ENCODE measurements at regions not wholly inside any gene's neighbourhood (a gene's known extent, or its start where the extent isn't known, plus 50 kb on each side); places are given as distances from the start of the nearest gene placed in this dataset.

GRCh38 chr10:43961523-43962345 is 313.1 kb upstream of the ZNF32 start:
- no peak for TF ChIP-seq CTCF (IDR thresholded peaks at IDR 0.05; ENCODE audit: low read length, missing control alignments)
- no peak for DNase-seq (ENCODE audit: low read depth)
- H3K4me3 ChIP-seq (replicated peaks; ENCODE audit: low read depth, low read length): no peak overlapping the region

GRCh38 chr10:43960981-43961380 is 312.3 kb upstream of the ZNF32 start:
- H3K4me3 ChIP-seq (replicated peaks; ENCODE audit: low read depth, low read length): no peak overlapping the region
- no peak for DNase-seq (ENCODE audit: low read depth)
- no peak for TF ChIP-seq CTCF (IDR thresholded peaks at IDR 0.05; ENCODE audit: low read length, missing control alignments)

- no peak overlapping the region for H3K4me3 ChIP-seq (replicated peaks; ENCODE audit: low read depth, low read length)
- no peak for TF ChIP-seq CTCF (IDR thresholded peaks at IDR 0.05; ENCODE audit: low read length, missing control alignments)
- no peak for DNase-seq (ENCODE audit: low read depth)
Measured at GRCh38 chr10:43960477-43960876, 311.8 kb upstream of the ZNF32 start.

- DNase-seq (ENCODE audit: low read depth): no peak
- H3K4me3 ChIP-seq (replicated peaks; ENCODE audit: low read depth, low read length): no peak overlapping the region
- TF ChIP-seq CTCF (IDR thresholded peaks at IDR 0.05; ENCODE audit: low read length, missing control alignments): no peak
Measured at GRCh38 chr10:43960135-43960415, 311.4 kb upstream of the ZNF32 start.

- DNase-seq (ENCODE audit: low read depth): no peak
- H3K4me3 ChIP-seq (replicated peaks; ENCODE audit: low read depth, low read length): no peak overlapping the region
- no peak for TF ChIP-seq CTCF (IDR thresholded peaks at IDR 0.05; ENCODE audit: low read length, missing control alignments)
Measured at GRCh38 chr10:43959364-43960134, 310.9 kb upstream of the ZNF32 start.

- no peak for DNase-seq (ENCODE audit: low read depth)
- no peak overlapping the region for H3K4me3 ChIP-seq (replicated peaks; ENCODE audit: low read depth, low read length)
- TF ChIP-seq CTCF (IDR thresholded peaks at IDR 0.05; ENCODE audit: low read length, missing control alignments): no peak
Measured at GRCh38 chr10:43958964-43959363, 310.3 kb upstream of the ZNF32 start.

Data from fibroblast of pulmonary artery (primary cell).